GM18511 (cell line): ENCODE measurements at regions not wholly inside any gene's neighbourhood (a gene's known extent, or its start where the extent isn't known, plus 50 kb on each side); places are given as distances from the start of the nearest gene placed in this dataset.

Experiments used
- ATAC-seq: cut with Tn5 transposase; IDR thresholded peaks from one replicate; pipeline ENCODE4 v1.9.1; 2021; ENCODE audit warnings: mild to moderate bottlenecking, moderate library complexity; ENCODE audit not compliant: unreplicated experiment

DNA sequence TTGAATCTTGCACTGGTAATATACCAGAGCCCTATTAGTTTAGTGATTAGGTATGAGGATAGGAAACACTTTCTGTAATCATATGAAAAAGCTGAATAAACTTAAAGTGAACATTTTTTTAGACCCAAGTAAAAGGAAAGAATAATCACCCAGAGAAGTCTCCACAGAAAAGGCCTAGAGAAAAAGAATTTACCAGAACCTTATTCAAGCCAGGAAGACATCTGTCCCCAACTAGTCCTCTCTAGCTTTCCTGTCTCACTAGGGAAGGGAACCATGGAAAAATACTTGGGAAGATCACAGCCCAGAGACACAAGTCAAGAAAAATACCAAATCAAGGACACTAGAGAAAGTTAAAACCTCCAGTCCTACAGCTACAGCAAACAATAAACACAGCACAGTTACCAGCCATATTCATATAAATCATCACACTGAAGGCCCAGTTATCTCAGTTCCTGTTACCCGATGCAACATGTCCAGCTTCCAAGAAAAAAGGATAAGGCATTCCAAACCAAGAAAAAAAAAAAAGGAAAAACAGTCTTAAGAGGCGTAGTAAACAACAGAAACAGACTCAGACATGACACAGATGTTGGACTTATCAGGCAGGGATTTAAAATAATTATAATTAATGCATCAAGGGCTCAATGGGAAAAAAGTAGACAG, 461.5 kb downstream of the IRS1 start:
- no peak for ATAC-seq

DNA sequence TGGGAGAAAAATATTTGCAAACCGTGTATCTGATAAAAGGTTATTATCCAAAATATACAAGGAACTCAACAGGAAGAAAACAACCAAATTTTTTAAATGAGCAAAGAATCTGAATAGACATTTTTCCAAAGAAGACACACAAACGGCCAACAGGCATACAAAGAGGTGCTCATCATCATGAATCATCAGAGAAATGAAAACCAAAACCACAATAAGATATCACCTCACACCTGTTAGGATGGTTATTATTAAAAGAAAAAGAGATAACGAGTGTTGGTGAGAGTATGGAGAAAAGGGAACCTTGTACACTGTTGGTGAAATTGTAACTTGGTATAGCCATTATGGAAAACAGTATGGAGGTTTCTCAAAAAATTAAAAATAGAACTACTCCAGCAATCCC, 463.3 kb downstream of the IRS1 start:
- ATAC-seq = no peak

- ATAC-seq = no peak
These were observed 464.5 kb downstream of the IRS1 start for GRCh38 chr2:226334981-226335720.

- ATAC-seq = no peak
These were observed 466.2 kb downstream of the IRS1 start for GRCh38 chr2:226333388-226333787.

DNA sequence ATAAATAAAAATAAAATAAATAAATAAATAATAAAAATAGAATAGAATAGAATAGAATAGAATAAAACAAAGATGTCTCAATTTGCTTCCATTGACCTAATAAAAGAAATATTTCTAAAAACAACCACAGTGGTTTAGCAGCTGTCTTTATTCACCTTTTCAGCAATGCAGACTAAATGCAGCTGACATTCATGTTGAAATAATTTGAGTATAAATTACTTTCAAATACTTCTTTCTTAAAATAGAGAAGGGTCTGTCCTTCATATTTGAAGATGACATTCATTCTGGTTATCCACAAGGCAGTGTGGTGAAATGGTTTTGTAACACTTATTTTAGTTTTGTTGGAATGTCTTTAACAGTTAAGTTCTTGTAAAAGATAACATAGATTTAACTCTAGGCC, 469.4 kb downstream of the IRS1 start:
- ATAC-seq = no peak

GRCh38 chr2:226329180-226329579, 470.4 kb downstream of the IRS1 start:
- no peak for ATAC-seq

GRCh38 chr2:226327830-226328229, 471.8 kb downstream of the IRS1 start:
- ATAC-seq = no peak

DNA sequence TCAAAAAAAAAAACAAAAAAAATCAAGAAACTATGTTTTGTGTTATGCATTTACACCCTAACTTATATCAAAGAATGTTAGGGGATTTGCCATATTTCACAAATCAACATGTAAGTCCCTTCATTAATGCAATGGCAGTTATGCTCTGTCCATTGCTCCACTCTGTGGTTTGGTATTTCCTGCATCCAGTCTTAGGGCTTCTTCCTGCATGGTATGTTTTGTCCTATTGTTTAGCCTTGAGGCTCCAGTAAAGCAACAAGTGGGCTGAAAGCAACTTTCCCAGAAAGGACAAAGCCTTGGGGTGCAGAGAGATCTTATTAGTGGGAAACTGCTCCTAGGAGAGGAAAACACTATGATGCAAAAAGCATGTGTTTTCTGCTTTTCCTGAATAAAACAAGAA, 474.1 kb downstream of the IRS1 start:
- no peak for ATAC-seq

DNA sequence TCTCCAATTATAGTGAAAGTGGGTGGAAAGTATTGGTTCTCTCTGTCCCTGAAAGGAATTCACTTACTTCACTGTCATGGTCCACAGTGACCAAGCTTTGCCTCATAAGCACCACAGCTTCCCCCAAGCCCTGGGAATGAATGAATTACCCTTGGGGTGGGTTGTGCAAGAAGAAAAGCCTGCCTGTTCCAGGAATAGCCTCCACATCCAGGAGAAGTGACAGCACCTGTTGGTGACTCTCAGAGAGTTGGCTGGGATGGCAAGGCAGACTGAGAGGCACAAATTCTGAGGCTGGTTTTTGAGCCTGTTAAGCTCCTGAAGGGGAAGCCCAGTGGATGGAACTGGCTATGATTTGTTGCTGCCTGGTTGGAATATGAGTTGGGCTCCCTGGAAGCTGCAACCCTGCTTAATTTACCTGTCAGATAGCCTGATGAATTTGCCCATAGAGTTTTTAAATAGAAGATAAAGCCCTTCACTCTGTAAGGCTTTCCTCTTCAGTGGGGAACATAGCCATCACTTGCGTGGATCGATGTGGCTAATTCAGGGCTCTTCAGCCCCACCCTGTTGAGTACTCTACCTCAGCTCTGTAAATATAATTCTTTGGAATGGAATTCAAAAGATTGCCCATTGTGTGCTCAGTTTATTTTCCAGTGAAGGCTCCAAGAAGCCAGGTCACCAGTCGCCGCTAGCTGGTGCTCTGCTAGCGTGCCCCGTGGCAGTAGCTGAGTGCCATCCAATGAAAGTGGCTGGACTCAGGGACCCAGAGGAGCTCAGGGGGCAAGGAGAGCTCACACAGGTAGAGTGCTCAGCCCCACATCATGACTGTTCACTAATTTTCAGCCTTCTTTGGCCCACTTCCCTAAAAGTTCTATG, 479.3 kb downstream of the IRS1 start:
- ATAC-seq = no peak

DNA sequence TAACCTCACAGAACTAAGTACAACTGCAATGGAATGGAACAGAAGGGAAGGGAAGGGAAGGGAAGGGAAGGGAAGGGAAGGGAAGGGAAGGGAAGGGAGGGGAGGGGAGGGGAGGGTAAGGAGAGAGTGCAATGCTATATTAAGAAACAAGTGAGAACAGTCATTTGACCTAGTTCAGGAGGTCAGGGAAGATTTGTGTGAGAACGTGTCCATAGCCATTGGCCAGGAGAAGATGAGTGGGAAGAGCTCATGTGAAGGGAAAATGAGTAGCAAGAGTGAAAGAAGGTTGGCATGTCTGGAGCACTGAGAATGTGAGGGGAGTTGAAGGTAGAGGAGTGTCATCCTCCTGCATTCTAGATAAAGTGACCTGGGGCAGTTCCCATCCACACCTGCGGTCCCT, 481.6 kb downstream of the IRS1 start:
- ATAC-seq = no peak

DNA sequence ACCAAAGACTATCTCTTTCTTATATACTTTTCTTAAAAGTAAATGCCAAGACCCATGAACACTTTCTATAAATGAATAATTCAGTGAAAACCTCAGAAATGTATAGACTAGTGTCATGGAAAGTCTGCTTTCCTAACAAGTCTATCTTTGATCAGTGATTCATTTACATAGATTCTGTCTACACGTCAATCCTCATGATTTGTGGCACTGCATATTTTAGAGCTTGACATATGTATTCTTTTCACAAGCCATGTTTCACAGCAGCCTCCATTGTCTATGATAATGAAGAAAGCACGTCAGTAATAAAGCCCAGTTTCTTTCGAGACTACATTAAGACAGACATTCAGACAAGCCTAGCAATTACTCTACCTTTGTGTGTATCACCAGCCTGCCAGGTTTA, 486.6 kb downstream of the IRS1 start:
- no peak for ATAC-seq

GRCh38 chr2:226312155-226312554, 487.5 kb downstream of the IRS1 start:
- no peak for ATAC-seq

DNA sequence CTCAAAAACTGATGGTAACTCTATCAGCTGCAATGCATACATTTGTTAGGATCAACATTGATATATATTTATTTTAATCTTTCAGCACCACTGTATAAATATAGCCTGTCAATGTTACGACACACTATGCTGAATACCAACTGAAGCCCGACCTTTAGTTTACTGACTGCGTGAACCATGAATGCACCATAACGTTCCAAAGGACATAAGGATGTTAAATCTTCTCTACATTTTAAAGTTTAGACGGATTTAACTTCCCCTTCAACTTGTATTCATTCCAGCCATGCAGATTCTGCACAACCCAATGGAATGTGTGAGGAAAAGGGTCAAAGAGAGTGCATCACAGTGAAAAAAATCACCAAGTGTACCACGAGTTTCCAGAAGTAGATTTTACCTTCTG, 489.5 kb downstream of the IRS1 start:
- no peak for ATAC-seq

DNA sequence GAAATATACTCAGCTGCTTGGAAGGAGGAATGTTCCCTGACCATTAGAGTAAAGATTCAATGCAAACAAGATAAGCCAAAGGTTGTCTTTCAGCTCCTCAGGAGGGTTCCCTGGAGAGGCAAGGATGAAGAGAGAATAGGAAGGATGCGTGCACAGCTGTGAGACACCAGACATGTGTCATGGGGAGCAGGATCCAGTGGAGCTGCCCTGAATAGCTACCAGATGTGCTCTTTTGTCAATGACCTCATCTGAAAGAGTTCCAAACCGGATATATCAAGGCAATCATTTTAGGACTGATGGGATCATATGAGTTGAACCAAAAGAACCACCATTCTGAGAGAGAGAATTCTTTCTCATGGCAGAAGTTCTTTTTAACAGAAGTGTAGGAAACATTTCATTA, 490.6 kb downstream of the IRS1 start:
- no peak for ATAC-seq

- ATAC-seq = no peak
These were observed 491.3 kb downstream of the IRS1 start for GRCh38 chr2:226308323-226308680.

DNA sequence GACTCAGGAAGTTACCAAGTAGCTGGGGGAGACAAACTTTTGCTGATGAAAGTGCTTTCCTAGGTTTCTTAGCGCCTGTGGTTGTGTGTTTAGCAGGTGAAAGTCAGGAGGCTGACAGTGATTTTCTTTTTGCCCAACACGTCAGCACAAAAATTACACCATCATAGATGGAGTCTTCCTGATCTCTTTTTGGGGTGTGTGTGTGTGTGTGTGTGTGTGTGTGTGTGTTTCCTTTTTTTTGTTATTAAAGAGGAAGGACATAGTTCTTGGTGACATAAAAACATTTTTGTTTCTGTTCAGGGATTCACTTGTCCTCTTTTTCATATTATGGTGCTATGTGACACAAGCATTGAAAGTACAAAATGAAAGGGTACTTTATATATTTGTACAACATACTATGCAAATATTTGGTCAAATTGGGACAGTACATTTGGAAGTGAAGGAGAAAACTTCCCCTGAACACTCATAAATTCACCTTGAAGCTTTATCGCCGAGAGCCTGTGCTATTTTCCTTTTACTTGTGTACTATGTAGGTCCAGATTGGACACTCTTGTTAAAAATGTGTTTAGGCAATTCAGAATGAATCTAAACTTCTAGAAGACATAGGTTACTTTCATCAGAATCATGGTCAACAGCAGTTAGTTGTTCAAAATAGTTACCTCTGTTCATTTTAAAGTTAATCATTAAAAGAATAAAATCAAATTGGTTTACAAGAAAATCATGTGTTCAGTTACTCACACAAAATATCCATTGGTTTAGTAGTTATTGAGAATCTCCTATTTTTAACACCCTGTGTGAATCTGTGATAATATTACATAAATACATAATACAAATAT, 491.9 kb downstream of the IRS1 start:
- no peak for ATAC-seq

DNA sequence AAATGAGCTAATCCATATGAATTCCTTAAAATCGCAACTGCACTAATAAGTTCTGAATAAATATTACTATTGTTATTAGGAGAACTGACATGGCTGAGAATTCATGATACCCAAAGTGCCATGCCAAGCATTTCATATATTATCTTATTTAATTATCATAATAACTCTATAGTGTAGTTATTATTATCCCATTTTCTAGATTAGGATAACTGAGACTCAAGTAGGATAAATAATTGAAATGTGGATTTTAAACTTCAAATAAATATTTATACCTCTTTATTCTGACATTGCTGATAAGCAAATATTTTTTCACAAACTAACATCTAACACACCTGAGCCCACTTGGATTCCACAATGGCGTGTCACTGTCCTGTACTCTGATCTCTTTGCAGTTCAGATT, 492.7 kb downstream of the IRS1 start:
- ATAC-seq = no peak

GRCh38 chr2:226304308-226304707, 495.3 kb downstream of the IRS1 start:
- ATAC-seq = no peak

DNA sequence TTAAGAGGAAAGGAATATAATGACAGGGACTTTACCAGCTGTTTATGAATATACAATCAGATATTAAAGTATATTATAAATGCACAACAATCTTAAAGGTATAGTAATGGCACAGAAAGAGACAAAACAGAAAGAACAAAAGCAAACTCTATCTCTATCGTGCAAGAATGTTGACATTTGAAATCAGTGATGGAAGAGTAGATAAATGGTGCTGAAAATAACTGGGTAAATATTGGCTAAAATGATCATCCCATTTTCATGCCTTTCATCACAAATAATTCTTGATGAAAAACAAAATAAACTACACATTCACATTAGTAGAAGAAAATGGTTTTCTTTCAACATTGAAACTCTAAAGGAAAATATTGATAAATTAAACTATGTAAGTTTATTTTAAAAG, 495.9 kb downstream of the IRS1 start:
- ATAC-seq = no peak

- ATAC-seq = peak; percentile 81
These were observed 499.3 kb downstream of the IRS1 start for GRCh38 chr2:226300196-226300886.
